ENCODE measurements at regions not wholly inside any gene's neighbourhood (a gene's known extent, or its start where the extent isn't known, plus 50 kb on each side); places are given as distances from the start of the nearest gene placed in this dataset.

DNA sequence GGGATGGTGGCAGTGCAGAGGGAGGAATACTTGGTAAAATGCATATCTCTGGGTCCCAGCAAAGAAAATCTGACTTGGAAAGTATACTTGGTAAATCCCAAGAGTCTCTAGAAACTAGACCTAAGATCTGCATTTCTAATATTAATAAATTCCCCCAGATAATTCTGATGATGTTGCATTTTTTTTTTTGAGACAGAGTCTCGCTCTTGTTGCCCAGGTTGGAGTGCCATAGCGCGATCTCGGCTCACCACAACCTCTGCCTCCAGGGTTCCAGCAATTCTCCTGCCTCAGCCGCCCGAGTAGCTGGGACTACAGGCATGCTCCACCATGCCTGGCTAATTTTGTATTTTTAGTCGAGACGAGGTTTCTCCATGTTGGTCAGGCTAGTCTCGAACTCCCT lies 97.9 kb upstream of the ANK3 start:
- TF ChIP-seq, protein P1, sequence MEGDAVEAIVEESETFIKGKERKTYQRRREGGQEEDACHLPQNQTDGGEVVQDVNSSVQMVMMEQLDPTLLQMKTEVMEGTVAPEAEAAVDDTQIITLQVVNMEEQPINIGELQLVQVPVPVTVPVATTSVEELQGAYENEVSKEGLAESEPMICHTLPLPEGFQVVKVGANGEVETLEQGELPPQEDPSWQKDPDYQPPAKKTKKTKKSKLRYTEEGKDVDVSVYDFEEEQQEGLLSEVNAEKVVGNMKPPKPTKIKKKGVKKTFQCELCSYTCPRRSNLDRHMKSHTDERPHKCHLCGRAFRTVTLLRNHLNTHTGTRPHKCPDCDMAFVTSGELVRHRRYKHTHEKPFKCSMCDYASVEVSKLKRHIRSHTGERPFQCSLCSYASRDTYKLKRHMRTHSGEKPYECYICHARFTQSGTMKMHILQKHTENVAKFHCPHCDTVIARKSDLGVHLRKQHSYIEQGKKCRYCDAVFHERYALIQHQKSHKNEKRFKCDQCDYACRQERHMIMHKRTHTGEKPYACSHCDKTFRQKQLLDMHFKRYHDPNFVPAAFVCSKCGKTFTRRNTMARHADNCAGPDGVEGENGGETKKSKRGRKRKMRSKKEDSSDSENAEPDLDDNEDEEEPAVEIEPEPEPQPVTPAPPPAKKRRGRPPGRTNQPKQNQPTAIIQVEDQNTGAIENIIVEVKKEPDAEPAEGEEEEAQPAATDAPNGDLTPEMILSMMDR (optimal IDR thresholded peaks at IDR 0.05 in 1 of 3, IDR thresholded peaks at IDR 0.05 in 1 of 3, conservative IDR thresholded peaks at IDR 0.05 in 1 of 3; ENCODE audit: extremely low read depth in 1 of 3, insufficient read depth in 2 of 3, low read length in 3 of 3) = no peak
- TF ChIP-seq EZH2 (IDR thresholded peaks at IDR 0.05; ENCODE audit: low read length) = no peak
